Esophagus muscularis mucosa (tissue), 3 donors: ENCODE measurements at regions not wholly inside any gene's neighbourhood (a gene's known extent, or its start where the extent isn't known, plus 50 kb on each side); places are given as distances from the start of the nearest gene placed in this dataset.

ENCODE experiments used
- CTCF ChIP-seq, 3 experiments: fragments of 200-600 bp in 2 of 3; fragments of 450-650 bp in 1 of 3; sonication (generic) in 2 of 3; IDR thresholded peaks; one replicate each; pipeline ENCODE4 v1.5.1; 2017 to 2019; ENCODE audit warnings: antibody characterized with exemption in 3 of 3, mild to moderate bottlenecking in 2 of 3, moderate library complexity in 1 of 3
- POLR2A ChIP-seq: fragments of 450-650 bp; IDR thresholded peaks from one replicate; pipeline ENCODE4 v1.6.1; 2017; ENCODE audit warnings: antibody characterized with exemption, moderate library complexity, mild to moderate bottlenecking, low read depth
- POLR2AphosphoS5 ChIP-seq, 2 donors: sonication (generic); formaldehyde crosslinking; IDR thresholded peaks; one replicate each; pipeline ENCODE4 v1.6.1; 2017; ENCODE audit warnings: antibody characterized with exemption in 2 of 2

DNA sequence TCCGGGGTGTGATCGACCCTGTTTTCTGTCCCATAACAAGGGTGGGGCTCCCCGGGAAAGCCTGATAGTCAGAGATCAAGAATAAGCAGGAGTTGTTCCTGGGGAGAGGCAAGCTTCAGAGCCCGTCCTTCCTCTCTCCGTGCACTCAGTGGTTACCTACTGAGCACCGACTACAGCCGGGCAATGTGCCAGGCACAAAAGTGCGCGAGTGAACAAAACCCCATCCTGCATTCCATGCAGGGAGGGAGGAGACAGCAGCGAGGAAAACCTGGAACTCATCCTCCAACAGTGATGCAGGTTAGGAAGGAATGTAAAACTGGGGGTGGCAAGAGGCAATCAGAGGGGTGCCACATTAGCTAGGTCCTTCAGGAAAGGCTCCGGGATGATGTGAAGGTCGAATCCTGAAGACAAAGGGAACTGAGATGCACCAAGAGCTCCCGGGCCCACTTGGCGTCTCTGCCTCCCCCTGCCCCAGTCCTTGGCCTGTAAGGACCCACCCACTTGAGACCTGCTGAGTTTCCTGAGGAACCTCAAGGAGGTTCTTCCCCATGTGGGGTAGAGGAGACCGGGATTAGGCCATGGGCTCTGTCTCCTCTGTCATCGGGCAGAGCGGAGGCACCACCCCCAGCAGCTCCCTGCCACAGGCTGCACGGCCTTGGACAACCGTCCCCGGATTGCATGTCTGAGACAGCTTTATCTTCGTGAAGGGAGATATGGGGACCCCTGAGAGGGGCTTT lies 198.2 kb downstream of the NDUFA10 start:
- no peak for TF ChIP-seq CTCF (IDR thresholded peaks at IDR 0.05)
- TF ChIP-seq POLR2A, result no peak
- no peak for TF ChIP-seq POLR2AphosphoS5 (IDR thresholded peaks at IDR 0.05)
